IMR-90 (cell line): ENCODE measurements at regions not wholly inside any gene's neighbourhood (a gene's known extent, or its start where the extent isn't known, plus 50 kb on each side); places are given as distances from the start of the nearest gene placed in this dataset.

ENCODE experiments used
- ATAC-seq: fragments of 200-7000 bp; cut with Tn5 transposase; 2 replicates; pipeline ENCODE4 v1.9.1; 2020; ENCODE audit warnings: low read depth, mild to moderate bottlenecking, moderate library complexity
- BruUV-seq: library from RNA; stranded (reverse); fragments of 400-500 nt; replicated peaks from 2 replicates; lab custom pipeline; 2021; lab: Mats Ljungman, UMichigan
- CTCF ChIA-PET: fragments of 300-600 bp; formaldehyde crosslinking; extraction: SDS; loops from one replicate; lab custom pipeline; 2021; ENCODE audit warnings: antibody characterized with exemption; lab: Yijun Ruan, JAX
- POLR2A ChIA-PET: fragments of 300-600 bp; sonication (Branson Sonifier 250); formaldehyde crosslinking; loops from one replicate; lab custom pipeline; 2022; ENCODE audit warnings: antibody characterized with exemption; ENCODE audit not compliant: unreplicated experiment; lab: Charles Lee
- DNase-seq: peaks from one replicate; pipeline ENCODE4 v3.0.0; 2013
- H2AFZ ChIP-seq: replicated peaks from 2 replicates; pipeline ENCODE3; 2013; ENCODE audit warnings: low read length, mild to moderate bottlenecking; ENCODE audit not compliant: poor library complexity
- H2AK5ac ChIP-seq: 2 replicates; pipeline ENCODE4 v1.6.1; 2013; ENCODE audit warnings: low read depth, low read length, inconsistent platforms
- H2AK9ac ChIP-seq: replicated peaks from 2 replicates; pipeline ENCODE3; 2013; ENCODE audit warnings: mild to moderate bottlenecking, low read depth, low read length, moderate library complexity; ENCODE audit not compliant: poor library complexity
- H2BK120ac ChIP-seq: 2 replicates; pipeline ENCODE4 v1.6.1; 2013; ENCODE audit warnings: low read depth, low read length, inconsistent platforms
- H2BK15ac ChIP-seq: 3 replicates; pipeline ENCODE4 v1.6.1; 2013; ENCODE audit warnings: low read depth, low read length, inconsistent platforms
- H2BK20ac ChIP-seq: 2 replicates; pipeline ENCODE4 v1.6.1; 2013; ENCODE audit warnings: low read depth, mild to moderate bottlenecking, inconsistent platforms, low read length, moderate library complexity
- H2BK5ac ChIP-seq: 2 replicates; pipeline ENCODE4 v1.6.1; 2013; ENCODE audit warnings: mild to moderate bottlenecking, low read depth, low read length, inconsistent platforms; ENCODE audit not compliant: poor library complexity, severe bottlenecking
- H3K14ac ChIP-seq: replicated peaks from 2 replicates; pipeline ENCODE4 v1.6.1; 2013; ENCODE audit warnings: low read depth, low read length, inconsistent platforms
- H3K18ac ChIP-seq: 2 replicates; pipeline ENCODE4 v1.6.1; 2013; ENCODE audit warnings: low read depth, low read length, control low read depth
- H3K23ac ChIP-seq: 2 replicates; pipeline ENCODE4 v1.6.1; 2013; ENCODE audit warnings: low read depth, low read length, inconsistent platforms
- H3K27ac ChIP-seq: 2 replicates; pipeline ENCODE4 v1.5.1; 2013; ENCODE audit warnings: mild to moderate bottlenecking, control low read depth, low read length; ENCODE audit not compliant: insufficient read depth
- H3K27me3 ChIP-seq: 2 replicates; pipeline ENCODE4 v1.6.1; 2013; ENCODE audit warnings: low read length; ENCODE audit not compliant: control insufficient read depth, insufficient read depth
- H3K36me3 ChIP-seq: 2 replicates; pipeline ENCODE4 v1.6.1; 2013; ENCODE audit warnings: low read length, mixed read lengths; ENCODE audit not compliant: control insufficient read depth, insufficient read depth
- H3K4ac ChIP-seq: 2 replicates; pipeline ENCODE4 v1.6.1; 2013; ENCODE audit warnings: low read depth, low read length, inconsistent platforms
- H3K4me1 ChIP-seq: 2 replicates; pipeline ENCODE4 v1.6.1; 2013; ENCODE audit warnings: low read length, mixed read lengths; ENCODE audit not compliant: control insufficient read depth, insufficient read depth
- H3K4me2 ChIP-seq: 2 replicates; pipeline ENCODE4 v1.6.1; 2013; ENCODE audit warnings: low read depth, mild to moderate bottlenecking, control low read depth, low read length, moderate library complexity
- H3K4me3 ChIP-seq: 2 replicates; pipeline ENCODE4 v1.5.1; 2013; ENCODE audit warnings: low read depth, mild to moderate bottlenecking, control low read depth, low read length, moderate library complexity; ENCODE audit not compliant: insufficient read depth
- H3K56ac ChIP-seq: 2 replicates; pipeline ENCODE4 v1.6.1; 2013; ENCODE audit warnings: low read length, inconsistent platforms; ENCODE audit not compliant: insufficient read depth; ENCODE audit errors: extremely low read depth
- H3K79me1 ChIP-seq, 2 experiments: 2 replicates each; pipeline ENCODE4 v1.6.1; 2013; ENCODE audit warnings: low read length in 2 of 2, inconsistent platforms in 1 of 2, low read depth in 1 of 2
- H3K9ac ChIP-seq: 2 replicates; pipeline ENCODE4 v1.6.1; 2013; ENCODE audit warnings: low read depth, low read length, control low read depth
- H3K9me1 ChIP-seq: 2 replicates; pipeline ENCODE4 v1.6.1; 2013; ENCODE audit warnings: low read length, inconsistent platforms; ENCODE audit not compliant: insufficient read depth
- H3K9me3 ChIP-seq: 2 replicates; pipeline ENCODE4 v1.6.1; 2013; ENCODE audit warnings: low read length; ENCODE audit not compliant: control insufficient read depth, insufficient read depth
- H4K20me1 ChIP-seq: 2 replicates; pipeline ENCODE4 v1.6.1; 2013; ENCODE audit warnings: low read length, inconsistent platforms; ENCODE audit not compliant: insufficient read depth
- H4K5ac ChIP-seq: 2 replicates; pipeline ENCODE4 v1.6.1; 2013; ENCODE audit warnings: mild to moderate bottlenecking, low read depth, low read length, control low read depth
- H4K8ac ChIP-seq, 2 experiments: 2 replicates each; pipeline ENCODE4 v1.6.1; 2013; ENCODE audit warnings: low read depth in 2 of 2, low read length in 2 of 2, control low read depth in 1 of 2, inconsistent platforms in 1 of 2
- H4K91ac ChIP-seq: 2 replicates; pipeline ENCODE4 v1.6.1; 2013; ENCODE audit warnings: low read depth, low read length, inconsistent platforms; ENCODE audit not compliant: insufficient read depth
- BHLHE40 ChIP-seq: fragments of 150-350 bp; IDR thresholded peaks from 2 replicates; pipeline ENCODE4 v1.6.1; 2016; ENCODE audit warnings: mild to moderate bottlenecking, low read depth, low read length
- CEBPB ChIP-seq: IDR thresholded peaks from 2 replicates; pipeline ENCODE4 v1.6.1; 2012; ENCODE audit warnings: low read depth, low read length, improper control_type of control experiment
- CHD1 ChIP-seq: IDR thresholded peaks from 2 replicates; pipeline ENCODE4 v1.6.1; 2012; ENCODE audit warnings: low read depth, low read length, improper control_type of control experiment
- CTCF ChIP-seq: conservative IDR thresholded peaks from 2 replicates; pipeline ENCODE4 v1.5.1; 2012; ENCODE audit warnings: mild to moderate bottlenecking, low read depth, low read length, improper control_type of control experiment
- ELK1 ChIP-seq: fragments of 150-350 bp; IDR thresholded peaks from 2 replicates; pipeline ENCODE4 v1.6.1; 2016; ENCODE audit warnings: low read depth, mild to moderate bottlenecking, low read length, moderate library complexity, borderline replicate concordance
- FOS ChIP-seq: fragments of 150-350 bp; IDR thresholded peaks from 2 replicates; pipeline ENCODE4 v1.6.1; 2016; ENCODE audit warnings: low read depth, low read length
- MAFK ChIP-seq: IDR thresholded peaks from 2 replicates; pipeline ENCODE4 v1.6.1; 2012; ENCODE audit warnings: low read depth, low read length, improper control_type of control experiment
- MAZ ChIP-seq: IDR thresholded peaks from 2 replicates; pipeline ENCODE4 v1.6.1; 2012; ENCODE audit warnings: low read depth, mild to moderate bottlenecking, low read length, improper control_type of control experiment, moderate library complexity, borderline replicate concordance
- MXI1 ChIP-seq: IDR thresholded peaks from 2 replicates; pipeline ENCODE4 v1.6.1; 2012; ENCODE audit warnings: low read depth, mild to moderate bottlenecking, low read length, moderate library complexity, borderline replicate concordance
- NFE2L2 ChIP-seq: fragments of 150-350 bp; IDR thresholded peaks from 2 replicates; pipeline ENCODE4 v1.6.1; 2016; ENCODE audit warnings: low read depth, mild to moderate bottlenecking, low read length
- POLR2A ChIP-seq: IDR thresholded peaks from 2 replicates; pipeline ENCODE4 v1.6.1; 2012; ENCODE audit warnings: mild to moderate bottlenecking, low read depth, low read length
- RAD21 ChIP-seq: IDR thresholded peaks from 2 replicates; pipeline ENCODE4 v1.6.1; 2012; ENCODE audit warnings: low read length, improper control_type of control experiment
- RCOR1 ChIP-seq: IDR thresholded peaks from 2 replicates; pipeline ENCODE4 v1.6.1; 2012; ENCODE audit warnings: mild to moderate bottlenecking, low read length, improper control_type of control experiment; ENCODE audit not compliant: insufficient replicate concordance
- RFX5 ChIP-seq: IDR thresholded peaks from 2 replicates; pipeline ENCODE4 v1.8.0; 2012; ENCODE audit warnings: low read depth, mild to moderate bottlenecking, low read length, moderate library complexity
- SMC3 ChIP-seq: fragments of 150-350 bp; IDR thresholded peaks from 2 replicates; pipeline ENCODE4 v1.6.1; 2016; ENCODE audit warnings: low read depth, mild to moderate bottlenecking, antibody characterized with exemption, low read length, moderate library complexity
- USF2 ChIP-seq: fragments of 150-350 bp; IDR thresholded peaks from 2 replicates; pipeline ENCODE4 v1.6.1; 2017; ENCODE audit warnings: mild to moderate bottlenecking, antibody characterized with exemption, low read length, low read depth
- WGBS, 2 experiments: methylation state at CpG; one replicate each; pipeline versions ENCODE4 v1.1.5 to v1.1.7; 2013; ENCODE audit warnings: missing lambda C conversion rate in 2 of 2; ENCODE audit not compliant: insufficient read length in 1 of 2; ENCODE audit errors: extremely low coverage in 2 of 2; 5-methylcytosine and 5-hydroxymethylcytosine counted together
- dilution Hi-C: fragments of 300-500 bp; cut with HindIII; formaldehyde crosslinking; loops from one replicate; pipeline ENCODE4 v1.14.3; 2018; ENCODE audit warnings: low sequenced_read_pairs; ENCODE audit not compliant: unreplicated experiment
- in situ Hi-C: fragments of 300-500 bp; cut with MboI; formaldehyde crosslinking; loops from 3 replicates; pipeline ENCODE4 v1.14.3; 2019; ENCODE audit warnings: low sequenced_read_pairs, inconsistent platforms, mixed read lengths
- intact Hi-C: fragments of 100-400 bp; cut with micrococcal nuclease; formaldehyde crosslinking; loops from 2 replicates; pipeline ENCODE4 v1.10.0; 2022

GRCh38 chr12:100708591-100708990 is 86.0 kb upstream of the ANO4 start:
- ChIA-PET CTCF (interaction anchor here (0.7 kb wide), 1 partner anchor 268 kb away, joined by 3 read pairs; no protein-coding TSS in a partner anchor), POLR2A (no interaction called here)
- no peak overlapping the region for H2AK9ac ChIP-seq
- H3K4me2 ChIP-seq: no peak overlapping the region
- H4K5ac ChIP-seq: no peak overlapping the region
- H2BK120ac ChIP-seq: no peak overlapping the region
- ATAC-seq (no peak), DNase-seq (no peak)
- dilution Hi-C loops (no loop called here), in situ Hi-C loops (no loop called here), intact Hi-C loops (no loop called here)
- no peak overlapping the region for H2BK20ac ChIP-seq
- H4K20me1 ChIP-seq: no peaks in the 10 kb centered on the region
- no peak overlapping the region for H2AFZ ChIP-seq
- no peak overlapping the region for H2BK15ac ChIP-seq
- no peak overlapping the region for H3K56ac ChIP-seq
- H3K18ac ChIP-seq: no peak overlapping the region
- H3K27me3 ChIP-seq: no peaks in the 10 kb centered on the region
- H3K9ac ChIP-seq: no peak overlapping the region
- no peak for TF ChIP-seq ELK1
- no peak for TF ChIP-seq CEBPB
- TF ChIP-seq MXI1: no peak
- no peak for TF ChIP-seq MAFK
- no peak for TF ChIP-seq POLR2A
- no peak for TF ChIP-seq CTCF
- no peak for TF ChIP-seq MAZ
- no peak for TF ChIP-seq RFX5
- no peak for TF ChIP-seq CHD1
- TF ChIP-seq SMC3: no peak
- no peak for TF ChIP-seq BHLHE40
- no peak for TF ChIP-seq RAD21
- TF ChIP-seq USF2: no peak
- no peak for TF ChIP-seq NFE2L2
- no peak for TF ChIP-seq RCOR1
- TF ChIP-seq FOS: no peak
- H3K9me1 ChIP-seq: peaks cover 3% of the 10 kb centered on the region; the same call in 1 of the 2 replicates
- no peak overlapping the region for H4K91ac ChIP-seq
- H3K79me1 ChIP-seq: no peaks in the 10 kb centered on the region
- no peak overlapping the region for H2BK5ac ChIP-seq
- no peaks in the 10 kb centered on the region for H3K36me3 ChIP-seq
- H3K23ac ChIP-seq: no peak overlapping the region
- no peak overlapping the region for H4K8ac ChIP-seq
- no CpG with 5 or more reads among the region's 1 CpG for WGBS, 2 experiments
- no peak overlapping the region for H2AK5ac ChIP-seq
- H3K9me3 ChIP-seq: no peaks in the 10 kb centered on the region
- H3K27ac ChIP-seq: no peak overlapping the region
- no TSS peak for BruUV-seq
- no peak overlapping the region for H3K14ac ChIP-seq
- H3K4me1 ChIP-seq: peaks cover 2% of the 10 kb centered on the region; the same call in 1 of the 2 replicates
- H3K4me3 ChIP-seq: no peak overlapping the region
- H3K4ac ChIP-seq: no peak overlapping the region
